ENCODE measurements at regions not wholly inside any gene's neighbourhood (a gene's known extent, or its start where the extent isn't known, plus 50 kb on each side); places are given as distances from the start of the nearest gene placed in this dataset.

DNA sequence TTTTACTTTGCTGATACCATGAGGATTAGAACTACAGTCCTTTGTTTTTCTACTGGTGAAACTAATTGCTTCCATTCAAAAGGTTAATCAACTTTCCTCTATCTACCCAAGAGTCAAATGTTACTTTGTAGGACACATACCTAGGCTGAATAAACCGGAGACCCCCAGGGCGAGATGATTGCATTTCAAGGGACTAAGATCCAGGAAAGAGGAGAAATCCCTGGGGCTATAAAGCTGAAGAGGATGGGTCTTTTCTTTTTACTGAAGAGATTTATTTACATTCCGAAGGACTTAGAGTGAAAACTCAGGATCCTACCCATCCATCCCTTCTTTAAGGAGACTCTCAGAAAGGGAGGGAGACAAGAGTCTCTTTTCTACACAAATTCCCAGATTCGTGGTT, 331.9 kb downstream of the CDH19 start:
- no peak for FAIRE-seq
- Histone ChIP-seq H2AFZ (ENCODE audit: low read length) (no peak overlapping the region), H3K4me3 (replicated peaks in 1 of 3; ENCODE audit: insufficient read depth in 1 of 3, low read depth in 2 of 3, low read length in 3 of 3) (no peak overlapping the region), H3K27ac (ENCODE audit: extremely low read length, insufficient read depth, low read length) (no peak overlapping the region), H3K79me2 (ENCODE audit: insufficient read depth, low read length) (no peaks in the 10 kb centered on the region), H3K9me3 (ENCODE audit: low read length) (peaks cover 25% of the 10 kb centered on the region), H4K20me1 (ENCODE audit: insufficient read depth, low read length) (no peaks in the 10 kb centered on the region), H3K4me2 (ENCODE audit: low read depth, low read length) (no peak overlapping the region), H3K9ac (ENCODE audit: insufficient read depth, low read depth, low read length) (no peak overlapping the region), H3K4me1 (ENCODE audit: insufficient read depth, low read length) (no peaks in the 10 kb centered on the region), H3K36me3 (replicated peaks in 1 of 2; ENCODE audit: control insufficient read depth in 1 of 2, insufficient read depth in 2 of 2, low read length in 2 of 2) (no peaks in the 10 kb centered on the region), H3K27me3 (ENCODE audit: control insufficient read depth in 1 of 2, insufficient read depth in 2 of 2, low read length in 2 of 2) (no peaks in the 10 kb centered on the region; a peak in 1 of 5 replicates)
- WGBS (ENCODE audit: low lambda C conversion rate), result 1% methylated on average over 4 of the region's 4 CpGs
- in situ Hi-C loops (cut with HindIII; ENCODE audit: extremely low pct_ligation_motif_present, low pct_unique_long_range_greater_than_20kb) (no loop called here), intact Hi-C loops (cut with micrococcal nuclease; ENCODE audit: unreplicated experiment) (no loop called here)
- ChIA-PET CTCF (ENCODE audit: low intra/inter-chr PET ratio, low total read pairs) (no interaction called here), POLR2A (no interaction called here)
- no peak for DNase-seq (ENCODE audit: low spot score)
- BruUV-seq (replicated peaks), result no TSS peak
- ATAC-seq, result no peak
- TF ChIP-seq, protein P1, sequence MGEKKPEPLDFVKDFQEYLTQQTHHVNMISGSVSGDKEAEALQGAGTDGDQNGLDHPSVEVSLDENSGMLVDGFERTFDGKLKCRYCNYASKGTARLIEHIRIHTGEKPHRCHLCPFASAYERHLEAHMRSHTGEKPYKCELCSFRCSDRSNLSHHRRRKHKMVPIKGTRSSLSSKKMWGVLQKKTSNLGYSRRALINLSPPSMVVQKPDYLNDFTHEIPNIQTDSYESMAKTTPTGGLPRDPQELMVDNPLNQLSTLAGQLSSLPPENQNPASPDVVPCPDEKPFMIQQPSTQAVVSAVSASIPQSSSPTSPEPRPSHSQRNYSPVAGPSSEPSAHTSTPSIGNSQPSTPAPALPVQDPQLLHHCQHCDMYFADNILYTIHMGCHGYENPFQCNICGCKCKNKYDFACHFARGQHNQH (CRISPR knock-in tag; IDR thresholded peaks at IDR 0.05), result no peak
- TF ChIP-seq PAX8 (CRISPR knock-in tag; IDR thresholded peaks at IDR 0.05; ENCODE audit: borderline replicate concordance) (no peak), ZNF367 (CRISPR knock-in tag; IDR thresholded peaks at IDR 0.05; ENCODE audit: borderline replicate concordance) (no peak), ZNF724P (CRISPR knock-in tag; IDR thresholded peaks at IDR 0.05; ENCODE audit: borderline replicate concordance) (no peak), SRSF4 (IDR thresholded peaks at IDR 0.05; ENCODE audit: low read depth, low read length, poor library complexity, severe bottlenecking) (no peak), ZFP41 (CRISPR knock-in tag; IDR thresholded peaks at IDR 0.05; ENCODE audit: borderline replicate concordance) (no peak), ZNF143 (CRISPR knock-in tag; IDR thresholded peaks at IDR 0.05) (no peak), ZNF205 (CRISPR knock-in tag; IDR thresholded peaks at IDR 0.05) (no peak), ELF3 (CRISPR knock-in tag; IDR thresholded peaks at IDR 0.05) (no peak), ZSCAN22 (CRISPR knock-in tag; IDR thresholded peaks at IDR 0.05) (no peak), PTBP1 (IDR thresholded peaks at IDR 0.05; ENCODE audit: low read depth, low read length, poor library complexity, severe bottlenecking) (no peak), KDM5B (CRISPR knock-in tag; IDR thresholded peaks at IDR 0.05; ENCODE audit: borderline replicate concordance) (no peak), ZNF788 (CRISPR knock-in tag; IDR thresholded peaks at IDR 0.05; ENCODE audit: borderline replicate concordance) (no peak)
- TF ChIP-seq, protein P2, sequence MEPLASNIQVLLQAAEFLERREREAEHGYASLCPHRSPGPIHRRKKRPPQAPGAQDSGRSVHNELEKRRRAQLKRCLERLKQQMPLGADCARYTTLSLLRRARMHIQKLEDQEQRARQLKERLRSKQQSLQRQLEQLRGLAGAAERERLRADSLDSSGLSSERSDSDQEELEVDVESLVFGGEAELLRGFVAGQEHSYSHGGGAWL (CRISPR knock-in tag; IDR thresholded peaks at IDR 0.05), result no peak
- TF ChIP-seq, protein P3, sequence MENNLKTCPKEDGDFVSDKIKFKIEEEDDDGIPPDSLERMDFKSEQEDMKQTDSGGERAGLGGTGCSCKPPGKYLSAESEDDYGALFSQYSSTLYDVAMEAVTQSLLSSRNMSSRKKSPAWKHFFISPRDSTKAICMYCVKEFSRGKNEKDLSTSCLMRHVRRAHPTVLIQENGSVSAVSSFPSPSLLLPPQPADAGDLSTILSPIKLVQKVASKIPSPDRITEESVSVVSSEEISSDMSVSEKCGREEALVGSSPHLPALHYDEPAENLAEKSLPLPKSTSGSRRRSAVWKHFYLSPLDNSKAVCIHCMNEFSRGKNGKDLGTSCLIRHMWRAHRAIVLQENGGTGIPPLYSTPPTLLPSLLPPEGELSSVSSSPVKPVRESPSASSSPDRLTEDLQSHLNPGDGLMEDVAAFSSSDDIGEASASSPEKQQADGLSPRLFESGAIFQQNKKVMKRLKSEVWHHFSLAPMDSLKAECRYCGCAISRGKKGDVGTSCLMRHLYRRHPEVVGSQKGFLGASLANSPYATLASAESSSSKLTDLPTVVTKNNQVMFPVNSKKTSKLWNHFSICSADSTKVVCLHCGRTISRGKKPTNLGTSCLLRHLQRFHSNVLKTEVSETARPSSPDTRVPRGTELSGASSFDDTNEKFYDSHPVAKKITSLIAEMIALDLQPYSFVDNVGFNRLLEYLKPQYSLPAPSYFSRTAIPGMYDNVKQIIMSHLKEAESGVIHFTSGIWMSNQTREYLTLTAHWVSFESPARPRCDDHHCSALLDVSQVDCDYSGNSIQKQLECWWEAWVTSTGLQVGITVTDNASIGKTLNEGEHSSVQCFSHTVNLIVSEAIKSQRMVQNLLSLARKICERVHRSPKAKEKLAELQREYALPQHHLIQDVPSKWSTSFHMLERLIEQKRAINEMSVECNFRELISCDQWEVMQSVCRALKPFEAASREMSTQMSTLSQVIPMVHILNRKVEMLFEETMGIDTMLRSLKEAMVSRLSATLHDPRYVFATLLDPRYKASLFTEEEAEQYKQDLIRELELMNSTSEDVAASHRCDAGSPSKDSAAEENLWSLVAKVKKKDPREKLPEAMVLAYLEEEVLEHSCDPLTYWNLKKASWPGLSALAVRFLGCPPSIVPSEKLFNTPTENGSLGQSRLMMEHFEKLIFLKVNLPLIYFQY (CRISPR knock-in tag; IDR thresholded peaks at IDR 0.05; ENCODE audit: borderline replicate concordance), result no peak
- TF ChIP-seq, protein P4, sequence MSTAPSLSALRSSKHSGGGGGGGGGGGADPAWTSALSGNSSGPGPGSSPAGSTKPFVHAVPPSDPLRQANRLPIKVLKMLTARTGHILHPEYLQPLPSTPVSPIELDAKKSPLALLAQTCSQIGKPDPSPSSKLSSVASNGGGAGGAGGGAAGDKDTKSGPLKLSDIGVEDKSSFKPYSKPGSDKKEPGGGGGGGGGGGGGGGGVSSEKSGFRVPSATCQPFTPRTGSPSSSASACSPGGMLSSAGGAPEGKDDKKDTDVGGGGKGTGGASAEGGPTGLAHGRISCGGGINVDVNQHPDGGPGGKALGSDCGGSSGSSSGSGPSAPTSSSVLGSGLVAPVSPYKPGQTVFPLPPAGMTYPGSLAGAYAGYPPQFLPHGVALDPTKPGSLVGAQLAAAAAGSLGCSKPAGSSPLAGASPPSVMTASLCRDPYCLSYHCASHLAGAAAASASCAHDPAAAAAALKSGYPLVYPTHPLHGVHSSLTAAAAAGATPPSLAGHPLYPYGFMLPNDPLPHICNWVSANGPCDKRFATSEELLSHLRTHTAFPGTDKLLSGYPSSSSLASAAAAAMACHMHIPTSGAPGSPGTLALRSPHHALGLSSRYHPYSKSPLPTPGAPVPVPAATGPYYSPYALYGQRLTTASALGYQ (CRISPR knock-in tag; IDR thresholded peaks at IDR 0.05), result no peak
- TF ChIP-seq, protein P5, sequence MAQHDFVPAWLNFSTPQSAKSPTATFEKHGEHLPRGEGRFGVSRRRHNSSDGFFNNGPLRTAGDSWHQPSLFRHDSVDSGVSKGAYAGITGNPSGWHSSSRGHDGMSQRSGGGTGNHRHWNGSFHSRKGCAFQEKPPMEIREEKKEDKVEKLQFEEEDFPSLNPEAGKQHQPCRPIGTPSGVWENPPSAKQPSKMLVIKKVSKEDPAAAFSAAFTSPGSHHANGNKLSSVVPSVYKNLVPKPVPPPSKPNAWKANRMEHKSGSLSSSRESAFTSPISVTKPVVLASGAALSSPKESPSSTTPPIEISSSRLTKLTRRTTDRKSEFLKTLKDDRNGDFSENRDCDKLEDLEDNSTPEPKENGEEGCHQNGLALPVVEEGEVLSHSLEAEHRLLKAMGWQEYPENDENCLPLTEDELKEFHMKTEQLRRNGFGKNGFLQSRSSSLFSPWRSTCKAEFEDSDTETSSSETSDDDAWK (CRISPR knock-in tag; IDR thresholded peaks at IDR 0.05), result no peak
